GM18511 (cell line): ENCODE measurements at regions not wholly inside any gene's neighbourhood (a gene's known extent, or its start where the extent isn't known, plus 50 kb on each side); places are given as distances from the start of the nearest gene placed in this dataset.

Source experiments
- ATAC-seq: cut with Tn5 transposase; IDR thresholded peaks from one replicate; pipeline ENCODE4 v1.9.1; 2021; ENCODE audit warnings: mild to moderate bottlenecking, moderate library complexity; ENCODE audit not compliant: unreplicated experiment

- ATAC-seq = no peak
These were observed 308.9 kb upstream of the TBC1D5 start for GRCh38 chr3:18051306-18051705.

GRCh38 chr3:18049096-18049495 is 306.7 kb upstream of the TBC1D5 start:
- ATAC-seq = no peak

GRCh38 chr3:18047052-18047451 is 304.6 kb upstream of the TBC1D5 start:
- ATAC-seq = no peak

- ATAC-seq = no peak
These were observed 303.9 kb upstream of the TBC1D5 start for GRCh38 chr3:18046131-18046915.

- no peak for ATAC-seq
These were observed 302.8 kb upstream of the TBC1D5 start for GRCh38 chr3:18044971-18045880.

- ATAC-seq = no peak
These were observed 301.8 kb upstream of the TBC1D5 start for GRCh38 chr3:18044191-18044590.

- no peak for ATAC-seq
These were observed 294.0 kb upstream of the TBC1D5 start for GRCh38 chr3:18036450-18036815.

- ATAC-seq = no peak
These were observed 293.4 kb upstream of the TBC1D5 start for GRCh38 chr3:18035641-18036449.

GRCh38 chr3:18033581-18034108 is 291.2 kb upstream of the TBC1D5 start:
- no peak for ATAC-seq

- ATAC-seq = no peak
These were observed 288.0 kb upstream of the TBC1D5 start for GRCh38 chr3:18030371-18030870.

- no peak for ATAC-seq
These were observed 284.9 kb upstream of the TBC1D5 start for GRCh38 chr3:18027161-18027939.

GRCh38 chr3:18024715-18025114 is 282.3 kb upstream of the TBC1D5 start:
- ATAC-seq = no peak

GRCh38 chr3:18019161-18019495 is 276.7 kb upstream of the TBC1D5 start:
- no peak for ATAC-seq

- no peak for ATAC-seq
These were observed 276.2 kb upstream of the TBC1D5 start for GRCh38 chr3:18018491-18019160.

- ATAC-seq = no peak
These were observed 273.9 kb upstream of the TBC1D5 start for GRCh38 chr3:18016366-18016765.

GRCh38 chr3:18012933-18013332 is 270.5 kb upstream of the TBC1D5 start:
- no peak for ATAC-seq

GRCh38 chr3:18012436-18012835 is 270.0 kb upstream of the TBC1D5 start:
- no peak for ATAC-seq

GRCh38 chr3:18011387-18011786 is 269.0 kb upstream of the TBC1D5 start:
- ATAC-seq = no peak

- no peak for ATAC-seq
These were observed 267.6 kb upstream of the TBC1D5 start for GRCh38 chr3:18010001-18010400.
